SH-SY5Y (cell line): ENCODE measurements at regions not wholly inside any gene's neighbourhood (a gene's known extent, or its start where the extent isn't known, plus 50 kb on each side); places are given as distances from the start of the nearest gene placed in this dataset.

Source experiments
- GATA2 ChIP-seq: IDR thresholded peaks from 2 replicates; pipeline ENCODE4 v1.6.1; 2011; ENCODE audit warnings: mild to moderate bottlenecking, low read depth, low read length
- GATA3 ChIP-seq: IDR thresholded peaks from 2 replicates; pipeline ENCODE4 v1.6.1; 2011; ENCODE audit warnings: low read depth, mild to moderate bottlenecking, low read length, moderate library complexity

DNA sequence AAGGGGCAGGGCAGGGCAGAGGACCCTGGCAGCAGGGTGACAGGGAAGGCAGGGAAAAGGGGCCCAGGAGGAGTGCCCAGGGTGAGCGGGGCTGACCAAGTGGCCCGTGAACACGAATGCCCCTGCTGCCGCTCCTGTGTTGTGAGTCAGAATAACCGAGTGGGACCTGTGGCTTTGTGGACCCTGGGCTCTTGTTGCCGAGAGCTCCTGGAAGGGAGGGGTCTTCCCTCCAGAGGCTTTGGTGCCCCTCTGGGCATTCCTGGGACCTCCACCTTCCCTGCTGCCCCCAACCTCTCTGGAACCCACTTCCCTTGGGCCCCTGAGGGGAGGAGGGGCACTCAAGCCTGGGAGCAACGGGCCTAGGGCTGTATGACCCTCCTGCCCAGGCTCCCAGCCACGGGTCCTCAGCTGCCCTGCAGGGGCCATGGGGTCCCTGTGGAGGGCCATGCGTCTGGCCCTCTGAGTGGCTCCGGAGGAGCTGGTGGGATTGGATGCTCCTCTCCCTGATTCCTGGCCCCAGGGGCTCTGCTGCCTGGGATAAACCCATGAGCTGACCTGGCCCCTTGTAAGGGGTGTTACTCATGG is 319.4 kb downstream of the TMEM121 start:
- no peak for TF ChIP-seq GATA2
- TF ChIP-seq GATA3 = no peak
